ENCODE measurements at regions not wholly inside any gene's neighbourhood (a gene's known extent, or its start where the extent isn't known, plus 50 kb on each side); places are given as distances from the start of the nearest gene placed in this dataset.
"Not testable (repeated sequence)": the region's sequence is repeated elsewhere in the genome, so short reads cannot be mapped to it uniquely, and the experiment has no call there.

GRCh38 chr4:128440923-128441322 is 153.3 kb upstream of the PGRMC2 start:
- Histone ChIP-seq H3K4me1 (ENCODE audit: control insufficient read depth in 2 of 2, insufficient read depth in 2 of 2, low read length in 1 of 2) (no peaks in the 10 kb centered on the region), H3K36me3 (ENCODE audit: control insufficient read depth in 2 of 2, insufficient read depth in 2 of 2, low read length in 1 of 2) (peaks cover 0 to 2% of the 10 kb centered on the region in 2 donors), H3K27ac (ENCODE audit: low read depth in 2 of 2, low read length in 1 of 2) (no peak overlapping the region), H3K9me3 (ENCODE audit: control insufficient read depth in 2 of 2, insufficient read depth in 1 of 2, low read depth in 1 of 2, low read length in 1 of 2) (peaks cover 6 to 8% of the 10 kb centered on the region in 2 donors), H3K27me3 (ENCODE audit: control insufficient read depth in 1 of 2, insufficient read depth in 2 of 2, low read length in 2 of 2) (no peaks in the 10 kb centered on the region), H3K4me3 (ENCODE audit: low read depth in 1 of 2, low read length in 2 of 2) (no peak overlapping the region)
- 83 to 97% methylated on average over 4 of the region's 4 CpGs for WGBS, 2 donors

GRCh38 chr4:128437023-128437422 is 149.4 kb upstream of the PGRMC2 start:
- not testable (repeated sequence) for H3K9me3 ChIP-seq (ENCODE audit: control insufficient read depth in 2 of 2, insufficient read depth in 1 of 2, low read depth in 1 of 2, low read length in 1 of 2); H3K36me3 ChIP-seq (ENCODE audit: control insufficient read depth in 2 of 2, insufficient read depth in 2 of 2, low read length in 1 of 2); H3K27me3 ChIP-seq (ENCODE audit: control insufficient read depth in 1 of 2, insufficient read depth in 2 of 2, low read length in 2 of 2); H3K4me3 ChIP-seq (ENCODE audit: low read depth in 1 of 2, low read length in 2 of 2); H3K27ac ChIP-seq (ENCODE audit: low read depth in 2 of 2, low read length in 1 of 2); H3K4me1 ChIP-seq (ENCODE audit: control insufficient read depth in 2 of 2, insufficient read depth in 2 of 2, low read length in 1 of 2)
- 92 to 94% methylated on average over 8 of the region's 8 CpGs for WGBS, 2 donors

- H3K9me3 ChIP-seq (ENCODE audit: control insufficient read depth in 2 of 2, insufficient read depth in 1 of 2, low read depth in 1 of 2, low read length in 1 of 2); H3K27ac ChIP-seq (ENCODE audit: low read depth in 2 of 2, low read length in 1 of 2); H3K4me1 ChIP-seq (ENCODE audit: control insufficient read depth in 2 of 2, insufficient read depth in 2 of 2, low read length in 1 of 2); H3K4me3 ChIP-seq (ENCODE audit: low read depth in 1 of 2, low read length in 2 of 2); H3K36me3 ChIP-seq (ENCODE audit: control insufficient read depth in 2 of 2, insufficient read depth in 2 of 2, low read length in 1 of 2); H3K27me3 ChIP-seq (ENCODE audit: control insufficient read depth in 1 of 2, insufficient read depth in 2 of 2, low read length in 2 of 2): not testable (repeated sequence)
- 95% methylated on average over 2 of the region's 2 CpGs for WGBS, 2 donors
Measured at GRCh38 chr4:128429023-128429613, 141.5 kb upstream of the PGRMC2 start.

GRCh38 chr4:128428397-128428796 is 140.8 kb upstream of the PGRMC2 start:
- WGBS, 2 donors = 98% methylated on average over 3 of the region's 3 CpGs
- no peak overlapping the region for H3K4me3 ChIP-seq (ENCODE audit: low read depth in 1 of 2, low read length in 2 of 2)

GRCh38 chr4:128427832-128428366 is 140.3 kb upstream of the PGRMC2 start:
- H3K4me3 ChIP-seq (ENCODE audit: low read depth in 1 of 2, low read length in 2 of 2) = no peak overlapping the region
- no peaks in the 10 kb centered on the region for H3K36me3 ChIP-seq (ENCODE audit: control insufficient read depth in 2 of 2, insufficient read depth in 2 of 2, low read length in 1 of 2)
- 53 to 55% methylated on average over 5 of the region's 5 CpGs for WGBS, 2 donors
- no peak overlapping the region for H3K27ac ChIP-seq (ENCODE audit: low read depth in 2 of 2, low read length in 1 of 2)
- no peaks in the 10 kb centered on the region for H3K4me1 ChIP-seq (ENCODE audit: control insufficient read depth in 2 of 2, insufficient read depth in 2 of 2, low read length in 1 of 2)
- no peaks in the 10 kb centered on the region for H3K27me3 ChIP-seq (ENCODE audit: control insufficient read depth in 1 of 2, insufficient read depth in 2 of 2, low read length in 2 of 2)
- H3K9me3 ChIP-seq (ENCODE audit: control insufficient read depth in 2 of 2, insufficient read depth in 1 of 2, low read depth in 1 of 2, low read length in 1 of 2) = no peaks in the 10 kb centered on the region

More at GRCh38 chr4:128428397-128428796, 140.8 kb upstream of the PGRMC2 start:
- H3K27me3 ChIP-seq (ENCODE audit: control insufficient read depth in 1 of 2, insufficient read depth in 2 of 2, low read length in 2 of 2) = no peaks in the 10 kb centered on the region
- no peaks in the 10 kb centered on the region for H3K36me3 ChIP-seq (ENCODE audit: control insufficient read depth in 2 of 2, insufficient read depth in 2 of 2, low read length in 1 of 2)
- no peaks in the 10 kb centered on the region for H3K9me3 ChIP-seq (ENCODE audit: control insufficient read depth in 2 of 2, insufficient read depth in 1 of 2, low read depth in 1 of 2, low read length in 1 of 2)
- no peak overlapping the region for H3K27ac ChIP-seq (ENCODE audit: low read depth in 2 of 2, low read length in 1 of 2)
- no peaks in the 10 kb centered on the region for H3K4me1 ChIP-seq (ENCODE audit: control insufficient read depth in 2 of 2, insufficient read depth in 2 of 2, low read length in 1 of 2)

GRCh38 chr4:128424527-128425497 is 137.2 kb upstream of the PGRMC2 start:
- Histone ChIP-seq H3K9me3 (ENCODE audit: control insufficient read depth in 2 of 2, insufficient read depth in 1 of 2, low read depth in 1 of 2, low read length in 1 of 2) (no peaks in the 10 kb centered on the region), H3K27ac (ENCODE audit: low read depth in 2 of 2, low read length in 1 of 2) (peak overlapping the region in 1 of 2 donors; percentile 6), H3K4me1 (ENCODE audit: control insufficient read depth in 2 of 2, insufficient read depth in 2 of 2, low read length in 1 of 2) (no peaks in the 10 kb centered on the region), H3K4me3 (ENCODE audit: low read depth in 1 of 2, low read length in 2 of 2) (no peak overlapping the region), H3K36me3 (ENCODE audit: control insufficient read depth in 2 of 2, insufficient read depth in 2 of 2, low read length in 1 of 2) (no peaks in the 10 kb centered on the region), H3K27me3 (ENCODE audit: control insufficient read depth in 1 of 2, insufficient read depth in 2 of 2, low read length in 2 of 2) (no peaks in the 10 kb centered on the region)
- 54 to 60% methylated on average over 4 of the region's 4 CpGs for WGBS, 2 donors

GRCh38 chr4:128422296-128422695 is 134.7 kb upstream of the PGRMC2 start:
- WGBS, 2 donors = 83 to 92% methylated on average over 5 of the region's 5 CpGs
- H3K9me3 ChIP-seq (ENCODE audit: control insufficient read depth in 2 of 2, insufficient read depth in 1 of 2, low read depth in 1 of 2, low read length in 1 of 2); H3K27me3 ChIP-seq (ENCODE audit: control insufficient read depth in 1 of 2, insufficient read depth in 2 of 2, low read length in 2 of 2): not testable (repeated sequence)

GRCh38 chr4:128416921-128417320 is 129.3 kb upstream of the PGRMC2 start:
- no peaks in the 10 kb centered on the region for H3K9me3 ChIP-seq (ENCODE audit: control insufficient read depth in 2 of 2, insufficient read depth in 1 of 2, low read depth in 1 of 2, low read length in 1 of 2)
- no peaks in the 10 kb centered on the region for H3K36me3 ChIP-seq (ENCODE audit: control insufficient read depth in 2 of 2, insufficient read depth in 2 of 2, low read length in 1 of 2)
- H3K27me3 ChIP-seq (ENCODE audit: control insufficient read depth in 1 of 2, insufficient read depth in 2 of 2, low read length in 2 of 2) = no peaks in the 10 kb centered on the region
- H3K4me1 ChIP-seq (ENCODE audit: control insufficient read depth in 2 of 2, insufficient read depth in 2 of 2, low read length in 1 of 2) = no peaks in the 10 kb centered on the region
- no peak overlapping the region for H3K27ac ChIP-seq (ENCODE audit: low read depth in 2 of 2, low read length in 1 of 2)
- 32 to 42% methylated on average over 3 of the region's 3 CpGs for WGBS, 2 donors
- H3K4me3 ChIP-seq (ENCODE audit: low read depth in 1 of 2, low read length in 2 of 2) = no peak overlapping the region

More at GRCh38 chr4:128422296-128422695, 134.7 kb upstream of the PGRMC2 start:
- H3K36me3 ChIP-seq (ENCODE audit: control insufficient read depth in 2 of 2, insufficient read depth in 2 of 2, low read length in 1 of 2); H3K4me1 ChIP-seq (ENCODE audit: control insufficient read depth in 2 of 2, insufficient read depth in 2 of 2, low read length in 1 of 2); H3K4me3 ChIP-seq (ENCODE audit: low read depth in 1 of 2, low read length in 2 of 2); H3K27ac ChIP-seq (ENCODE audit: low read depth in 2 of 2, low read length in 1 of 2): not testable (repeated sequence)

GRCh38 chr4:128410037-128410436 is 122.4 kb upstream of the PGRMC2 start:
- H3K9me3 ChIP-seq (ENCODE audit: control insufficient read depth in 2 of 2, insufficient read depth in 1 of 2, low read depth in 1 of 2, low read length in 1 of 2) = no peaks in the 10 kb centered on the region
- H3K4me3 ChIP-seq (ENCODE audit: low read depth in 1 of 2, low read length in 2 of 2) = no peak overlapping the region
- whole genome bisulfite sequencing, 2 donors = 96 to 97% methylated on average over 5 of the region's 5 CpGs
- no peaks in the 10 kb centered on the region for H3K36me3 ChIP-seq (ENCODE audit: control insufficient read depth in 2 of 2, insufficient read depth in 2 of 2, low read length in 1 of 2)
- H3K27ac ChIP-seq (ENCODE audit: low read depth in 2 of 2, low read length in 1 of 2) = no peak overlapping the region
- H3K27me3 ChIP-seq (ENCODE audit: control insufficient read depth in 1 of 2, insufficient read depth in 2 of 2, low read length in 2 of 2) = no peaks in the 10 kb centered on the region
- H3K4me1 ChIP-seq (ENCODE audit: control insufficient read depth in 2 of 2, insufficient read depth in 2 of 2, low read length in 1 of 2) = no peaks in the 10 kb centered on the region

Measured in esophagus (tissue), 2 donors.